ENCODE measurements at regions not wholly inside any gene's neighbourhood (a gene's known extent, or its start where the extent isn't known, plus 50 kb on each side); places are given as distances from the start of the nearest gene placed in this dataset.

GRCh38 chr5:125564317-125564975, 818.0 kb upstream of the ZNF608 start:
- no peak overlapping the region for H3K27ac Mint-ChIP-seq
- H3K27me3 Mint-ChIP-seq = no peaks in the 10 kb centered on the region
- no peak for ATAC-seq
- no peak overlapping the region for H3K4me3 Mint-ChIP-seq
- H3K36me3 Mint-ChIP-seq (ENCODE audit: low read depth) = no peaks in the 10 kb centered on the region
- no peaks in the 10 kb centered on the region for H3K9me3 ChIP-seq (ENCODE audit: control insufficient read depth, low read length, poor library complexity, severe bottlenecking)
- H3K4me1 Mint-ChIP-seq = no peaks in the 10 kb centered on the region
- no peak for DNase-seq

- no peaks in the 10 kb centered on the region for H3K4me1 Mint-ChIP-seq
- H3K27ac Mint-ChIP-seq = no peak overlapping the region
- no peaks in the 10 kb centered on the region for H3K36me3 Mint-ChIP-seq (ENCODE audit: low read depth)
- no peaks in the 10 kb centered on the region for H3K9me3 ChIP-seq (ENCODE audit: control insufficient read depth, low read length, poor library complexity, severe bottlenecking)
- ATAC-seq (no peak), DNase-seq (no peak)
- no peak overlapping the region for H3K4me3 Mint-ChIP-seq
- no peaks in the 10 kb centered on the region for H3K27me3 Mint-ChIP-seq
Measured at GRCh38 chr5:125574491-125575044, 828.1 kb upstream of the ZNF608 start.

DNA sequence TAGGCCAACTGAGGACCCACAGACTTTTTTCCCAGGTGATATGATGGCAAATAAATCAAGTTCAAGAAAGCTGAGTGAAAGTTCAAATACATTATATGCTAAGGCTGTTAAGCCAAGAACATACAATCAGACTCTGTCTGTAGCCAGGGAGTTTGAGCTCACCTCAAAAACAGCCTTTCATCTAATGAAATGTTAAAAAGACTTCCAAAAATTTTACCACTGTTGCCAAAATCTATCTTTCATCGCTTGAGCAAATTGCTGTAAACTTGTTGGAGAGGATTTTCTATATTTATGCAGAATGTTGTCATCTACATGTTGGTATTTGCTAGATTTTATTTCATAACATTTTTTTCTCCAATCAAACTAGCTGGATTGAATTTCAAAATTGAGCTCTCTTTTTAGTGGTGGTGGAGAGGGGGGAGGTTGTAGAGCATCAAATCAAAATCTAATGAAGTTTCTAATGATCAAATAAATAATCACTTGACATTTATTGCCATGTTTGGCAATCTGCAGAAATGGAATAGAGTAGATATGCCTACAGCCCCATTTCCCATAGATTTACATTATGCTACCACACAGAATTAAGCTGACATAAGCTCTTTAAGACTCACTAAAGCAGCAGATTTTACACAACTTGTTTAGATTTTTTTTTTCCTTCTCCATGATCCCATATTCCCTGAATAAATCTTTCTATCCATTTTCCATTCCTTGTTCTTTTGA, 828.9 kb upstream of the ZNF608 start:
- Mint-ChIP-seq H3K4me3 (no peak overlapping the region), H3K36me3 (ENCODE audit: low read depth) (no peaks in the 10 kb centered on the region), H3K27ac (no peak overlapping the region), H3K4me1 (no peaks in the 10 kb centered on the region), H3K27me3 (no peaks in the 10 kb centered on the region)
- no peaks in the 10 kb centered on the region for H3K9me3 ChIP-seq (ENCODE audit: control insufficient read depth, low read length, poor library complexity, severe bottlenecking)
- ATAC-seq = no peak
- no peak for DNase-seq

DNA sequence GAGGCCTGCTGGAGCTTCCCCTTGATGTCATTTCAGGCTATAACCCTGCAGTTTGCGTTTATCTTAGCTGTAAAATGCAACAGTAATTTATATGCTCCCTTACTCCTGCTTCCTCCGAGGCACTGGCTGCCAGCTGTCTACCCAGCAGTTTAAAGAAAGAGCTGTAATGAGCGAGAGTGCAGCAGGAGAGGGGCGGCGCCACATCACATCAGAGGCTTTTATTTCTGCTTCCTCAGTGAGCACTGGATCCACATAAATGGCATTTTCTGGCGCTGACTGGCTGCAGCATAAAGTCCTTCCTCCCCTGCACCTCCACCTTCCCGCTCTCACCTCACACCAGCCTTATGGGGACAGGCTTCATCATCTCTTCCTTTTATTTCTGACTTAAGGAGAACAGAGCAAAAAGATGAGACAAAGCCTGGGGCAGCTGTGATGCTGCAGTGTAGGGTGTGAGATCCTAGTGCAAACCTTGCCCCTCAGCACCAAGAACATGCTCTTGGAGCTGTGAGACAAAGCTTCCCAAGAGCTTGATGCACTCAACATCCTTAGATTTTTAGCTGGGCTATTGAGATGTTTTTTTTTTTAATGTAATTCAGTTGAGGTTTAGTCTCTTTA, 829.6 kb upstream of the ZNF608 start:
- Mint-ChIP-seq H3K4me1 (no peaks in the 10 kb centered on the region), H3K27ac (no peak overlapping the region), H3K4me3 (no peak overlapping the region), H3K27me3 (no peaks in the 10 kb centered on the region), H3K36me3 (ENCODE audit: low read depth) (no peaks in the 10 kb centered on the region)
- no peak for ATAC-seq
- no peak for DNase-seq
- no peaks in the 10 kb centered on the region for H3K9me3 ChIP-seq (ENCODE audit: control insufficient read depth, low read length, poor library complexity, severe bottlenecking)

GRCh38 chr5:125576822-125577221, 830.4 kb upstream of the ZNF608 start:
- H3K4me1 Mint-ChIP-seq = no peaks in the 10 kb centered on the region
- H3K4me3 Mint-ChIP-seq = no peak overlapping the region
- DNase-seq (no peak), ATAC-seq (no peak)
- no peaks in the 10 kb centered on the region for H3K27me3 Mint-ChIP-seq
- no peak overlapping the region for H3K27ac Mint-ChIP-seq
- peaks cover 3% of the 10 kb centered on the region for H3K9me3 ChIP-seq (ENCODE audit: control insufficient read depth, low read length, poor library complexity, severe bottlenecking)
- no peaks in the 10 kb centered on the region for H3K36me3 Mint-ChIP-seq (ENCODE audit: low read depth)

GRCh38 chr5:125578551-125578950, 832.1 kb upstream of the ZNF608 start:
- Mint-ChIP-seq H3K27me3 (no peaks in the 10 kb centered on the region), H3K27ac (no peak overlapping the region), H3K4me1 (no peaks in the 10 kb centered on the region), H3K36me3 (ENCODE audit: low read depth) (no peaks in the 10 kb centered on the region), H3K4me3 (no peak overlapping the region)
- no peak for ATAC-seq
- H3K9me3 ChIP-seq (ENCODE audit: control insufficient read depth, low read length, poor library complexity, severe bottlenecking) = peaks cover 3% of the 10 kb centered on the region
- no peak for DNase-seq

DNA sequence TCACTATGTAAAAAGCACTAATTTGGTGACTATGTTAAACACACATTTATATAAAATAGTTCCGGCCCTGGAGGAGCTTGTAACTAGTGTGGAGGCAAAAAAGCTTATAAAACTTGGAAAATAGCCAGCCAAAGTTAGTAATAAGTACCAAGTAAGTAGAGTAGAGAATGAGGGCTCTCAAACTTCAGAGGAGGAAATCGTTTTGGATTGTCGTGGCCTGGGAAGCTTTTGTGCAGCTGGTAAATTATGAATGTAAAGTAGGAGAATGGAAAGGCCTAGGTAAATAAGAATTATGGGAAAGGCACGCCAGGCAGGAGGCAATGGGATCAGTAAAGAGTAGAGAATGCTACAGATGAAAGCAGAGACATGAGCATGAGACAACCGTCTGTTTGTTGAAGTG, 832.7 kb upstream of the ZNF608 start:
- H3K36me3 Mint-ChIP-seq (ENCODE audit: low read depth) = no peaks in the 10 kb centered on the region
- H3K9me3 ChIP-seq (ENCODE audit: control insufficient read depth, low read length, poor library complexity, severe bottlenecking) = peaks cover 3% of the 10 kb centered on the region
- DNase-seq = no peak
- H3K4me1 Mint-ChIP-seq = no peaks in the 10 kb centered on the region
- no peaks in the 10 kb centered on the region for H3K27me3 Mint-ChIP-seq
- H3K4me3 Mint-ChIP-seq = no peak overlapping the region
- H3K27ac Mint-ChIP-seq = no peak overlapping the region
- ATAC-seq = no peak

- Mint-ChIP-seq H3K27ac (no peak overlapping the region), H3K4me3 (no peak overlapping the region), H3K27me3 (no peaks in the 10 kb centered on the region), H3K4me1 (no peaks in the 10 kb centered on the region), H3K36me3 (ENCODE audit: low read depth) (no peaks in the 10 kb centered on the region)
- no peak for ATAC-seq
- peaks cover 3% of the 10 kb centered on the region for H3K9me3 ChIP-seq (ENCODE audit: control insufficient read depth, low read length, poor library complexity, severe bottlenecking)
- no peak for DNase-seq
Measured at GRCh38 chr5:125581311-125581710, 834.9 kb upstream of the ZNF608 start.

GRCh38 chr5:125582352-125582751, 835.9 kb upstream of the ZNF608 start:
- no peak for DNase-seq
- no peak for ATAC-seq
- Mint-ChIP-seq H3K4me1 (no peaks in the 10 kb centered on the region), H3K36me3 (ENCODE audit: low read depth) (no peaks in the 10 kb centered on the region), H3K4me3 (no peak overlapping the region), H3K27me3 (no peaks in the 10 kb centered on the region), H3K27ac (no peak overlapping the region)
- H3K9me3 ChIP-seq (ENCODE audit: control insufficient read depth, low read length, poor library complexity, severe bottlenecking) = peaks cover 3% of the 10 kb centered on the region

- H3K4me3 Mint-ChIP-seq = no peak overlapping the region
- H3K36me3 Mint-ChIP-seq (ENCODE audit: low read depth) = no peaks in the 10 kb centered on the region
- H3K9me3 ChIP-seq (ENCODE audit: control insufficient read depth, low read length, poor library complexity, severe bottlenecking) = peaks cover 3% of the 10 kb centered on the region
- no peak for DNase-seq
- no peak overlapping the region for H3K27ac Mint-ChIP-seq
- H3K27me3 Mint-ChIP-seq = no peaks in the 10 kb centered on the region
- H3K4me1 Mint-ChIP-seq = no peaks in the 10 kb centered on the region
- ATAC-seq = no peak
Measured at GRCh38 chr5:125583321-125584139, 837.1 kb upstream of the ZNF608 start.

- ATAC-seq (no peak), DNase-seq (no peak)
- H3K27me3 Mint-ChIP-seq = no peaks in the 10 kb centered on the region
- H3K9me3 ChIP-seq (ENCODE audit: control insufficient read depth, low read length, poor library complexity, severe bottlenecking) = peaks cover 3% of the 10 kb centered on the region
- no peak overlapping the region for H3K27ac Mint-ChIP-seq
- H3K4me1 Mint-ChIP-seq = no peaks in the 10 kb centered on the region
- no peak overlapping the region for H3K4me3 Mint-ChIP-seq
- H3K36me3 Mint-ChIP-seq (ENCODE audit: low read depth) = no peaks in the 10 kb centered on the region
Measured at GRCh38 chr5:125584140-125584520, 837.7 kb upstream of the ZNF608 start.

DNA sequence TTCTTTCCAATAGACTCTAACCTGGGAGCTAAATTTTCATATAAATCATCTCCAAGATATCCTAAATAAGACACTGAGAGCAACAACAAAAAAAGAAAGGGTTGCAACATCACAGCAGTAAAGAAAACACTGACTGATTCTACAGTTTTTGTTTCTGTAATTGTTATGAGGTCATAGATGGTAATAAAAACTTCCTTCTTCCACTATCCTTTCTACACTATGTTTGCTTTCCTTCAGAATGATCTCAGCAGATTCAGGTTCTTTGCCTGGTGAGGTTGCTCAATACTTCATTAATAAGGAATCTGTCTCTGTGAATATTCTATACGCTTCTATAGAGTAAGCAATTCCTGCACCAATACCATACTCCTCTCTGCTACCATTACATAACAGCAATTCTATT, 835.6 kb upstream of the GRAMD2B start:
- Mint-ChIP-seq H3K4me1 (no peaks in the 10 kb centered on the region), H3K36me3 (ENCODE audit: low read depth) (no peaks in the 10 kb centered on the region), H3K27me3 (no peaks in the 10 kb centered on the region), H3K27ac (no peak overlapping the region), H3K4me3 (no peak overlapping the region)
- ATAC-seq (no peak), DNase-seq (no peak)
- H3K9me3 ChIP-seq (ENCODE audit: control insufficient read depth, low read length, poor library complexity, severe bottlenecking) = peaks cover 3% of the 10 kb centered on the region

- H3K27me3 Mint-ChIP-seq = no peaks in the 10 kb centered on the region
- H3K4me1 Mint-ChIP-seq = no peaks in the 10 kb centered on the region
- H3K4me3 Mint-ChIP-seq = no peak overlapping the region
- no peaks in the 10 kb centered on the region for H3K36me3 Mint-ChIP-seq (ENCODE audit: low read depth)
- ATAC-seq (no peak), DNase-seq (no peak)
- peaks cover 3% of the 10 kb centered on the region for H3K9me3 ChIP-seq (ENCODE audit: control insufficient read depth, low read length, poor library complexity, severe bottlenecking)
- H3K27ac Mint-ChIP-seq = no peak overlapping the region
Measured at GRCh38 chr5:125592856-125593255, 830.4 kb upstream of the GRAMD2B start.
